ENCODE measurements at regions not wholly inside any gene's neighbourhood (a gene's known extent, or its start where the extent isn't known, plus 50 kb on each side); places are given as distances from the start of the nearest gene placed in this dataset.

DNA sequence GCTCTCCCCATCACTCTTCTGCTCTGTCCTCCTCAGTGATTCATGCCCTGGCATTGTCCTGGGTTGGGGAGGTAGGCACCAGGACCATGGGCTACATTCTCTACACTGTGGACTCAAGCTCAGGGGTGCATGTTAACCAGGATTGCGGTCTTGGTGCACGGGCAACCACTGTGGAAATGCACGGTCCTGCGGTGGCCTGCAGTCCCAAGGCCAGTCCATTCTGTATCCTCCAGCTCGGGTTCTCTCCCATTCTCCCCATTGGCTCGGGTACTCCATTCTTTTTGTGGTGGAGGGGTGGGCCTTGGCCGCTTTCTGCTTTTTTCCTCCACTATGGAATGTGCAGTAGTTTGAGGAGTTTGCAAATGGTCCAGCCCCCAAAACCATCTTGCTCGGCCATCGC lies 215.0 kb upstream of the MYT1L start:
- H3K9ac ChIP-seq (ENCODE audit: low read length) = no peak overlapping the region
- no peak for TF ChIP-seq EZH2 (optimal IDR thresholded peaks at IDR 0.05; ENCODE audit: low read depth, low read length)
- TF ChIP-seq CTCF (IDR thresholded peaks at IDR 0.05; ENCODE audit: low read length) = no peak
- no peak for TF ChIP-seq EZH2phosphoT487 (IDR thresholded peaks at IDR 0.05; ENCODE audit: low read length)
- H3K27me3 ChIP-seq (replicated peaks; ENCODE audit: insufficient read depth, low read length) = no peaks in the 10 kb centered on the region
- no peak overlapping the region for H3K27ac ChIP-seq (ENCODE audit: low read length)
- H3K79me2 ChIP-seq (ENCODE audit: low read length) = no peaks in the 10 kb centered on the region
- no peak for DNase-seq
- no peaks in the 10 kb centered on the region for H3F3A ChIP-seq (ENCODE audit: insufficient read depth, low read length)
- no peaks in the 10 kb centered on the region for H3K36me3 ChIP-seq (replicated peaks; ENCODE audit: insufficient read depth, low read length)
- no peaks in the 10 kb centered on the region for H3K9me2 ChIP-seq (replicated peaks; ENCODE audit: insufficient read depth, low read length)
- no peak overlapping the region for H3K4me2 ChIP-seq (ENCODE audit: low read depth, low read length)
- no peaks in the 10 kb centered on the region for H4K20me1 ChIP-seq (ENCODE audit: insufficient read depth, low read length)
- no peaks in the 10 kb centered on the region for H3K4me1 ChIP-seq (ENCODE audit: low read length)
- H3K4me3 ChIP-seq (ENCODE audit: low read length) = no peak overlapping the region
- no peaks in the 10 kb centered on the region for H3K9me3 ChIP-seq (replicated peaks; ENCODE audit: insufficient read depth, low read length)
- H2AFZ ChIP-seq (ENCODE audit: low read length) = no peak overlapping the region

GRCh38 chr2:2542966-2543611 lies 212.0 kb upstream of the MYT1L start:
- no peaks in the 10 kb centered on the region for H3K36me3 ChIP-seq (replicated peaks; ENCODE audit: insufficient read depth, low read length)
- no peak for DNase-seq
- H3K4me3 ChIP-seq (ENCODE audit: low read length) = no peak overlapping the region
- H3K79me2 ChIP-seq (ENCODE audit: low read length) = no peaks in the 10 kb centered on the region
- no peak overlapping the region for H3K27ac ChIP-seq (ENCODE audit: low read length)
- H3K4me1 ChIP-seq (ENCODE audit: low read length) = no peaks in the 10 kb centered on the region
- no peaks in the 10 kb centered on the region for H3K27me3 ChIP-seq (replicated peaks; ENCODE audit: insufficient read depth, low read length)
- H3K9me2 ChIP-seq (replicated peaks; ENCODE audit: insufficient read depth, low read length) = no peaks in the 10 kb centered on the region
- H2AFZ ChIP-seq (ENCODE audit: low read length) = no peak overlapping the region
- H3F3A ChIP-seq (ENCODE audit: insufficient read depth, low read length) = no peaks in the 10 kb centered on the region
- H3K4me2 ChIP-seq (ENCODE audit: low read depth, low read length) = no peak overlapping the region
- H3K9me3 ChIP-seq (replicated peaks; ENCODE audit: insufficient read depth, low read length) = no peaks in the 10 kb centered on the region
- no peaks in the 10 kb centered on the region for H4K20me1 ChIP-seq (ENCODE audit: insufficient read depth, low read length)
- TF ChIP-seq EZH2 (optimal IDR thresholded peaks at IDR 0.05; ENCODE audit: low read depth, low read length) = no peak
- no peak for TF ChIP-seq EZH2phosphoT487 (IDR thresholded peaks at IDR 0.05; ENCODE audit: low read length)
- TF ChIP-seq CTCF (IDR thresholded peaks at IDR 0.05; ENCODE audit: low read length) = no peak
- H3K9ac ChIP-seq (ENCODE audit: low read length) = no peak overlapping the region

DNA sequence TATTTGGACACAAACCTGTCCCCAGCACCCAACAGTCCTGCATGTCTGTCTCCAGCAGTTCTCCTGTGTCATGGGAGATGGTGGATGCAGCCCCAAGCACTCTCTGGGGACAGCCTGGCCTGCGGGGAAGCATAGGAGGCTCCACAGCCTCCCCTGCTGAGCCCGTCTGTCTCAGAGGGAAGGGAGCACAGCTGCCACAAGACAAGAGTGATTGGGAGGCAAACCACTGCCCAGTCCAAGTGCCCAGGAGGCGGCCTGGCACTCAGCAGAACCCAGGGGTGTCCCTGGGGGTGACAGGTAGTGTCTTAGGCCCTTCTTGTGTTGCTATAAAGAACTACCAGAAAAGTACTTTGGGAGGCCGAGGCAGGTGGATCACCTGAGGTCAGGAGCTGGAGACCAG lies 211.2 kb upstream of the MYT1L start:
- Histone ChIP-seq H3K4me3 (ENCODE audit: low read length) (no peak overlapping the region), H3K4me2 (ENCODE audit: low read depth, low read length) (no peak overlapping the region), H3K79me2 (ENCODE audit: low read length) (no peaks in the 10 kb centered on the region), H3K27me3 (replicated peaks; ENCODE audit: insufficient read depth, low read length) (no peaks in the 10 kb centered on the region), H3K9me3 (replicated peaks; ENCODE audit: insufficient read depth, low read length) (no peaks in the 10 kb centered on the region), H2AFZ (ENCODE audit: low read length) (no peak overlapping the region), H4K20me1 (ENCODE audit: insufficient read depth, low read length) (no peaks in the 10 kb centered on the region), H3K4me1 (ENCODE audit: low read length) (no peaks in the 10 kb centered on the region), H3K36me3 (replicated peaks; ENCODE audit: insufficient read depth, low read length) (no peaks in the 10 kb centered on the region), H3K27ac (ENCODE audit: low read length) (no peak overlapping the region), H3F3A (ENCODE audit: insufficient read depth, low read length) (no peaks in the 10 kb centered on the region), H3K9ac (ENCODE audit: low read length) (no peak overlapping the region), H3K9me2 (replicated peaks; ENCODE audit: insufficient read depth, low read length) (no peaks in the 10 kb centered on the region)
- no peak for TF ChIP-seq CTCF (IDR thresholded peaks at IDR 0.05; ENCODE audit: low read length)
- no peak for TF ChIP-seq EZH2phosphoT487 (IDR thresholded peaks at IDR 0.05; ENCODE audit: low read length)
- no peak for TF ChIP-seq EZH2 (optimal IDR thresholded peaks at IDR 0.05; ENCODE audit: low read depth, low read length)
- no peak for DNase-seq

Measured in MM.1S (cell line).